ENCODE measurements at regions not wholly inside any gene's neighbourhood (a gene's known extent, or its start where the extent isn't known, plus 50 kb on each side); places are given as distances from the start of the nearest gene placed in this dataset.

DNA sequence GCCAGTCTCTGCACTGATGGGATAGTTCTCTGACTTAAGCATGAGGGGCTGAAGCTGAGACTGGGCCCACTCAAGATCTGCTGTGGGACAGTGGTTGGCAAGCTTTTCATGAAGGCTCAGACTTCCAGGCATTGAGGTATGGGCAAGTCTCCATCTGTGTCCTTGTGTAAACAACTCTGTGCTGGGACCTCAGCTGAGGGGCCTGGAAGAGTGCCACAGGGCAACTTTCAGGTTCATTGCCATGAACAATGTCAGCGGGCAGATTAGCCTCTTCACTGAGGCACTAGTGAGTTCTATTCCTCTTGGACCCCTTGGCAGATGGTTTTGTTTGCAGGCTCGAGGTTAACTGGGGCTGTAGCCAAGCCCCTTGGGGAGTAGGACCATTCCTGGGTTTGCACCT lies 127.1 kb downstream of the MRPS30 start:
- DNase-seq (ENCODE audit: low read depth) = no peak
- TF ChIP-seq CTCF (IDR thresholded peaks at IDR 0.05; ENCODE audit: low read length, missing control alignments) = no peak
- H3K4me3 ChIP-seq (replicated peaks; ENCODE audit: low read depth, low read length) = no peak overlapping the region

DNA sequence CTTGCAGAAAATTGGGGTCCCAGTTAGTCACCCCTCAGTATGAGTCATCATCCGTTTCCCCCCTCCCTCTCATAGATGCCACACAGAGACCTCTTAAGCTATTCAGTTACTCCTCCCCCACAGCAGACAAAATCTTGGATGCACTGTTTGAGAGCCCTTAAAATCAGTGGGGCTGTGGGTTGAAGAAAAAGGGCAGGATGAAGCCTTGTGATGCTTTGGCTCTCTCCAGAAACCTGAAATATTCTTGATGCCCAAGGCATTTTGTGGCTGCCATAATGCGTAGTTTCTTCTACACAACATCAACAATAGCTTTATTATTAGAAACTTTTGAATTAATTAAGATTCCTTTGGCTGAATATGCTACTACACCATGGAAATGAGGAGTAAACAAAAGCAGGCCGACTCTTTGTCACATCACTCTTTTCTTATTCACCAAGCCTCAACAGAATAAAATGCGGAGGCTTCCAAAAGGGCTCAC lies 133.8 kb downstream of the MRPS30 start:
- H3K4me3 ChIP-seq (replicated peaks; ENCODE audit: low read depth, low read length) = no peak overlapping the region
- no peak for DNase-seq (ENCODE audit: low read depth)
- TF ChIP-seq CTCF (IDR thresholded peaks at IDR 0.05; ENCODE audit: low read length, missing control alignments) = no peak

GRCh38 chr5:44943647-44944046 lies 134.9 kb downstream of the MRPS30 start:
- no peak for DNase-seq (ENCODE audit: low read depth)
- TF ChIP-seq CTCF (IDR thresholded peaks at IDR 0.05; ENCODE audit: low read length, missing control alignments) = no peak
- no peak overlapping the region for H3K4me3 ChIP-seq (replicated peaks; ENCODE audit: low read depth, low read length)

DNA sequence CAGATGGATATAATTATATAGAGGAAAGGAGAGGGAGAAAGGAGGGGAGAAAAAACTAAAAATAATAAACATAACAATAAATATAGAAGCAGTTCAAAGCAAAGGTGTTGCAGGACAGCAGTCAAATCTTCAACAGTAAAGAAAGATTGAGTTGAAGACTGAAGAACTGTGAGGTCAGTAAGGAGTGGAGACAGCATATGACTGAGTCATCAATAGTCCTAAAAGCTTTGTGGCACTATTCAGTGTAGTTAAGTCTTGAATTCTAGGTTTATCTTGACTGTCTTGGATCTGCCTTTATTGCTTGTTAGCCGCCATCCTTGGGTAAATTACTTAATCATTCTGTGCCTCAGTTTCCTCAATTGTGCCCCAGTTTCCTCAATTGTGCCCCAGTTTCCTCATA lies 137.0 kb downstream of the MRPS30 start:
- no peak overlapping the region for H3K4me3 ChIP-seq (replicated peaks; ENCODE audit: low read depth, low read length)
- no peak for DNase-seq (ENCODE audit: low read depth)
- TF ChIP-seq CTCF (IDR thresholded peaks at IDR 0.05; ENCODE audit: low read length, missing control alignments) = no peak

- no peak for DNase-seq (ENCODE audit: low read depth)
- TF ChIP-seq CTCF (IDR thresholded peaks at IDR 0.05; ENCODE audit: low read length, missing control alignments) = no peak
- no peak overlapping the region for H3K4me3 ChIP-seq (replicated peaks; ENCODE audit: low read depth, low read length)
Measured at GRCh38 chr5:44949687-44950086, 140.9 kb downstream of the MRPS30 start.

DNA sequence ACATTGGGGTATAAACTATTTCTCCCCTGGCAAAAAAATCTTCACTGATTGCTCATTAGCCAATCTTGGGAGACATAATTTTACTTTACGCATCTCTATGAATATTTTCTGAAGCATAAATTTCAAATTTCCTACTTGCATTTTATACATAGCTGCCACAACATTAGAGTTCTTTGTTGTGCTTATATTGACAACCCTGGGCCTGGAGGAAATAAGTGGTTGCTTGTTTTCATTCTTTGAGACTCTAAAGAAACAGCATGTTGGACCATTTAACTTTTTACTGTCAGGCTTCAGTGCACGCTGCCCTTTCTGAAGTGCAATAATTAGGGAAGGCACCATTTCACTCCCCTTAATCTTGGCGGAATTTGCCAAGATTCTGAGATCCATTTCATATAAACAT lies 142.6 kb downstream of the MRPS30 start:
- TF ChIP-seq CTCF (IDR thresholded peaks at IDR 0.05; ENCODE audit: low read length, missing control alignments) = no peak
- DNase-seq (ENCODE audit: low read depth) = no peak

DNA sequence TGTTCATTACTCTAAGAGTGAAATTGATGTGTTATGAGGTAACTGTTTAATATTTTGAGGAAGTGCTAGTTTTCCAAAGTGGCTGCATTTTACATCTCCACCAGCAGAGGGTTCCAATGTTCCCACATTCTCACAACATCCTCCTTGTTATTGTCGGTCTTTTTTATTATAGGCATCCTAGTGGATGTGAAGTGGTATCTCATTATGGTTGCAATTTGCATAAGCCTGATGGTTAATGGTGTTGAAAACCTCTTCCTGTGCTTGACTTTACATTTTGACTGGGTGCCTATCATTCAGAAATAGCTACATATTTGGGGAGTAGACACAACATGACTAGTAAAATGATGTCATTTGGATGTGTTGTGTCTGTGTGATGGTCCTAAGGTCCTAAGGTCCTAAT lies 143.6 kb downstream of the MRPS30 start:
- peak; percentile 31 for DNase-seq (ENCODE audit: low read depth)
- peak; percentile 60 for TF ChIP-seq CTCF (IDR thresholded peaks at IDR 0.05; ENCODE audit: low read length, missing control alignments)
- H3K4me3 ChIP-seq (replicated peaks; ENCODE audit: low read depth, low read length) = no peak overlapping the region

More for the DNA sequence above, 142.6 kb downstream of the MRPS30 start:
- H3K4me3 ChIP-seq (replicated peaks; ENCODE audit: low read depth, low read length) = no peak overlapping the region

Data from fibroblast of pulmonary artery (primary cell).